Kidney tubule cell (primary cell): ENCODE measurements at regions not wholly inside any gene's neighbourhood (a gene's known extent, or its start where the extent isn't known, plus 50 kb on each side); places are given as distances from the start of the nearest gene placed in this dataset.
"Not testable (repeated sequence)": the region's sequence is repeated elsewhere in the genome, so short reads cannot be mapped to it uniquely, and the experiment has no call there.

Experiments
- DNase-seq: peaks from one replicate; pipeline ENCODE4 v3.0.0-alpha.2; 2018; ENCODE audit warnings: low spot score

- no peak for DNase-seq
These were observed 141.8 kb downstream of the SIM1 start for GRCh38 chr6:100322886-100323285.

- no peak for DNase-seq
These were observed 144.0 kb downstream of the SIM1 start for GRCh38 chr6:100320686-100321085.

GRCh38 chr6:100317031-100317430 lies 147.7 kb downstream of the SIM1 start:
- DNase-seq: no peak

- peak; percentile 12 for DNase-seq
These were observed 150.5 kb downstream of the SIM1 start for GRCh38 chr6:100314186-100314585.

- DNase-seq: peak; percentile 11
These were observed 152.9 kb downstream of the SIM1 start for GRCh38 chr6:100311707-100312251.

GRCh38 chr6:100309174-100309573 lies 155.5 kb downstream of the SIM1 start:
- DNase-seq: no peak

- DNase-seq: peak; percentile 83
These were observed 157.2 kb downstream of the SIM1 start for GRCh38 chr6:100307561-100307960.

GRCh38 chr6:100305209-100305869 lies 159.4 kb downstream of the SIM1 start:
- DNase-seq: no peak

GRCh38 chr6:100304575-100304974 lies 160.1 kb downstream of the SIM1 start:
- peak; percentile 8 for DNase-seq

GRCh38 chr6:100301731-100302130 lies 163.0 kb downstream of the SIM1 start:
- no peak for DNase-seq

- peak; percentile 99 for DNase-seq
These were observed 164.4 kb downstream of the SIM1 start for GRCh38 chr6:100300221-100300736.

GRCh38 chr6:100296810-100297544 lies 167.7 kb downstream of the SIM1 start:
- peak; percentile 80 for DNase-seq

- DNase-seq: not testable (repeated sequence)
These were observed 169.5 kb downstream of the SIM1 start for GRCh38 chr6:100295172-100295571.

- DNase-seq: no peak
These were observed 175.4 kb downstream of the SIM1 start for GRCh38 chr6:100289285-100289684.

- no peak for DNase-seq
These were observed 176.4 kb downstream of the SIM1 start for GRCh38 chr6:100288311-100288710.

- peak; percentile 91 for DNase-seq
These were observed 181.4 kb downstream of the SIM1 start for GRCh38 chr6:100283285-100283684.

GRCh38 chr6:100281471-100281901 lies 183.2 kb downstream of the SIM1 start:
- DNase-seq: no peak

GRCh38 chr6:100276311-100277057 lies 188.2 kb downstream of the SIM1 start:
- peak; percentile 35 for DNase-seq

GRCh38 chr6:100274147-100274546 lies 190.6 kb downstream of the SIM1 start:
- no peak for DNase-seq

- DNase-seq: no peak
These were observed 193.1 kb downstream of the SIM1 start for GRCh38 chr6:100271625-100272024.

GRCh38 chr6:100271202-100271601 lies 193.5 kb downstream of the SIM1 start:
- no peak for DNase-seq

GRCh38 chr6:100269189-100269588 lies 195.5 kb downstream of the SIM1 start:
- DNase-seq: peak; percentile 46
